HepG2 (cell line): ENCODE measurements at regions not wholly inside any gene's neighbourhood (a gene's known extent, or its start where the extent isn't known, plus 50 kb on each side); places are given as distances from the start of the nearest gene placed in this dataset.

Source experiments
- ATAC-seq: fragments of 200-7000 bp; cut with Tn5 transposase; 3 replicates; pipeline ENCODE4 v1.9.1; 2020; ENCODE audit warnings: mild to moderate bottlenecking, moderate library complexity
- BruUV-seq: library from RNA; stranded (reverse); fragments of 400-500 nt; replicated peaks from 2 replicates; lab custom pipeline; 2021; lab: Mats Ljungman, UMichigan
- CTCF ChIA-PET: fragments of 300-600 bp; formaldehyde crosslinking; extraction: SDS; loops from one replicate; lab custom pipeline; 2021; ENCODE audit warnings: low total read pairs, inconsistent platforms, low intra/inter-chr PET ratio; lab: Yijun Ruan, JAX
- POLR2A ChIA-PET: fragments of 350-600 bp; sonication (Branson Sonifier 250); formaldehyde crosslinking; loops from one replicate; lab custom pipeline; 2020; ENCODE audit warnings: antibody characterized with exemption, inconsistent platforms; lab: Yijun Ruan, JAX
- DNase-seq: peaks from one replicate; pipeline ENCODE4 v3.0.0-alpha.2; 2015; ENCODE audit warnings: low spot score
- FAIRE-seq: peaks from 3 replicates; lab custom pipeline; 2011; peaks lifted over from hg19 to GRCh38; lab: Jason Lieb, UNC
- H2AFZ ChIP-seq: one replicate; pipeline ENCODE4 v1.6.1; 2011; ENCODE audit warnings: low read length, inconsistent platforms
- H3K27ac ChIP-seq: fragments of 300-600 bp; 3 replicates; pipeline ENCODE4 v1.8.0; 2011; ENCODE audit warnings: mixed run types, mild to moderate bottlenecking, mixed read lengths, low read length, inconsistent platforms; ENCODE audit not compliant: insufficient read depth; ENCODE audit errors: extremely low read length
- H3K27me3 ChIP-seq, 2 experiments: fragments of 200-600 bp in 1 of 2; 2 replicates in 1 of 2; 3 replicates in 1 of 2; pipeline versions ENCODE4 v1.6.0 to v1.8.0; 2011; ENCODE audit warnings: low read length in 2 of 2, mild to moderate bottlenecking in 2 of 2, moderate library complexity in 2 of 2, inconsistent platforms in 1 of 2; ENCODE audit not compliant: insufficient read depth in 2 of 2, control insufficient read depth in 1 of 2
- H3K36me3 ChIP-seq, 2 experiments: fragments of 200-600 bp in 1 of 2; replicated peaks in 1 of 2; 2 replicates in 1 of 2; 3 replicates in 1 of 2; pipeline versions ENCODE4 v1.5.1 to v1.8.0; 2011; ENCODE audit warnings: low read length in 2 of 2, inconsistent platforms in 1 of 2; ENCODE audit not compliant: insufficient read depth in 2 of 2, control insufficient read depth in 1 of 2
- H3K4me1 ChIP-seq: 2 replicates; pipeline ENCODE4 v1.5.1; 2012; ENCODE audit warnings: low read length, inconsistent platforms; ENCODE audit not compliant: insufficient read depth
- H3K4me2 ChIP-seq: 2 replicates; pipeline ENCODE4 v1.6.0; 2011; ENCODE audit warnings: low read depth, low read length, inconsistent platforms
- H3K4me3 ChIP-seq, 3 experiments: fragments of 200-600 bp in 1 of 3; sonication (generic), shearing (Covaris generic) in 1 of 3; replicated peaks in 1 of 3; 2 replicates each; pipeline ENCODE4 v1.5.1; 2011 to 2016; ENCODE audit warnings: low read length in 3 of 3, inconsistent platforms in 2 of 3, low read depth in 2 of 3, mild to moderate bottlenecking in 2 of 3, control low read depth in 1 of 3, mixed read lengths in 1 of 3; ENCODE audit not compliant: insufficient read depth in 1 of 3
- H3K79me2 ChIP-seq: one replicate; pipeline ENCODE4 v1.6.1; 2011; ENCODE audit warnings: low read length, inconsistent platforms; ENCODE audit not compliant: insufficient read depth
- H3K9ac ChIP-seq: 2 replicates; pipeline ENCODE4 v1.6.0; 2011; ENCODE audit warnings: mild to moderate bottlenecking, low read depth, low read length, inconsistent platforms; ENCODE audit not compliant: insufficient read depth
- H3K9me3 ChIP-seq: 2 replicates; pipeline ENCODE4 v1.5.1; 2012; ENCODE audit warnings: mild to moderate bottlenecking, low read length
- H4K20me1 ChIP-seq: 2 replicates; pipeline ENCODE4 v1.6.0; 2011; ENCODE audit warnings: inconsistent platforms, mild to moderate bottlenecking, low read length, moderate library complexity; ENCODE audit not compliant: insufficient read depth
- ATF4 ChIP-seq, 2 experiments: fragments of 450-650 bp in 1 of 2; sonication (generic) in 1 of 2; formaldehyde crosslinking; IDR thresholded peaks; 2 replicates each; pipeline versions ENCODE4 v1.5.0 to v1.8.0; 2020 to 2022; ENCODE audit warnings: mild to moderate bottlenecking in 1 of 2, missing genetic modification reagents in 1 of 2
- CHCHD3 ChIP-seq: sonication (generic); formaldehyde crosslinking; IDR thresholded peaks from 2 replicates; pipeline ENCODE4 v1.8.0; 2022; ENCODE audit warnings: mild to moderate bottlenecking, missing genetic modification reagents, moderate library complexity
- ELF1 ChIP-seq: sonication (generic); formaldehyde crosslinking; IDR thresholded peaks from 2 replicates; pipeline ENCODE4 v1.4.0; 2020; ENCODE audit warnings: missing genetic modification reagents
- FIP1L1 ChIP-seq: fragments of 200-400 bp; formaldehyde crosslinking; IDR thresholded peaks from 2 replicates; pipeline ENCODE4 v1.6.1; 2018; ENCODE audit warnings: low read depth, mild to moderate bottlenecking, low read length, moderate library complexity, borderline replicate concordance; ENCODE audit not compliant: insufficient read depth
- FOSL1 ChIP-seq: sonication (generic); formaldehyde crosslinking; IDR thresholded peaks from 2 replicates; pipeline ENCODE4 v1.9.0; 2021; ENCODE audit warnings: missing genetic modification reagents, borderline replicate concordance
- FOXO4 ChIP-seq: sonication (generic); formaldehyde crosslinking; conservative IDR thresholded peaks from 2 replicates; pipeline ENCODE4 v1.8.1; 2023; ENCODE audit warnings: missing genetic modification reagents
- KAT2B ChIP-seq: fragments of 150-350 bp; IDR thresholded peaks from 2 replicates; pipeline ENCODE4 v1.6.1; 2014; ENCODE audit warnings: low read depth, low read length, borderline replicate concordance
- MAF1 ChIP-seq: sonication (generic); formaldehyde crosslinking; IDR thresholded peaks from 2 replicates; pipeline ENCODE4 v1.5.0; 2020; ENCODE audit warnings: missing genetic modification reagents, borderline replicate concordance
- SOX13 ChIP-seq, 3 experiments: fragments of 450-650 bp in 1 of 3; sonication (generic) in 1 of 3; formaldehyde crosslinking in 1 of 3; IDR thresholded peaks in 2 of 3; conservative IDR thresholded peaks in 1 of 3; 2 replicates each; pipeline versions ENCODE4 v1.5.0 to v1.6.1; 2016 to 2020; ENCODE audit warnings: antibody characterized with exemption in 1 of 3, mild to moderate bottlenecking in 1 of 3, missing compliant biosample characterization in 1 of 3, missing genetic modification reagents in 1 of 3, moderate library complexity in 1 of 3
- SYNCRIP ChIP-seq: fragments of 200-400 bp; formaldehyde crosslinking; IDR thresholded peaks from 2 replicates; pipeline ENCODE4 v1.6.1; 2018; ENCODE audit warnings: mild to moderate bottlenecking, low read depth, low read length; ENCODE audit not compliant: insufficient read depth
- U2AF1 ChIP-seq: fragments of 200-400 bp; formaldehyde crosslinking; optimal IDR thresholded peaks from 2 replicates; pipeline ENCODE3; 2017; ENCODE audit warnings: mild to moderate bottlenecking, low read depth, low read length
- WIZ ChIP-seq: sonication (generic); formaldehyde crosslinking; IDR thresholded peaks from 2 replicates; pipeline ENCODE4 v1.5.1; 2020; ENCODE audit warnings: mild to moderate bottlenecking, missing genetic modification reagents
- ZBTB21 ChIP-seq: sonication (generic); formaldehyde crosslinking; IDR thresholded peaks from 2 replicates; pipeline ENCODE4 v1.4.0; 2020; ENCODE audit warnings: missing genetic modification reagents
- ZNF142 ChIP-seq: sonication (generic); formaldehyde crosslinking; IDR thresholded peaks from 2 replicates; pipeline ENCODE4 v1.4.0; 2020; ENCODE audit warnings: missing genetic modification reagents
- ZNF264 ChIP-seq: sonication (generic); formaldehyde crosslinking; IDR thresholded peaks from 2 replicates; pipeline ENCODE4 v1.4.0; 2020; ENCODE audit warnings: missing genetic modification reagents
- ZNF619 ChIP-seq: sonication (generic); formaldehyde crosslinking; IDR thresholded peaks from 2 replicates; pipeline ENCODE4 v1.4.0; 2020; ENCODE audit warnings: mild to moderate bottlenecking, missing genetic modification reagents
- WGBS: methylation state at CpG from one replicate; pipeline ENCODE4 v1.1.6; 2017; ENCODE audit warnings: low lambda C conversion rate; 5-methylcytosine and 5-hydroxymethylcytosine counted together
- in situ Hi-C: cut with HindIII; loops from 2 replicates; pipeline ENCODE4 v1.10.0; 2017; ENCODE audit warnings: low pct_unique_long_range_greater_than_20kb; ENCODE audit not compliant: extremely low pct_ligation_motif_present
- intact Hi-C: fragments of 100-400 bp; cut with micrococcal nuclease; formaldehyde crosslinking; loops from one replicate; pipeline ENCODE4 v1.10.0; 2022; ENCODE audit not compliant: unreplicated experiment

GRCh38 chr9:89896806-89897340, 292.1 kb downstream of the GADD45G start:
- TF ChIP-seq FOXO4 (CRISPR knock-in tag) (no peak), FIP1L1 (no peak), CHCHD3 (CRISPR knock-in tag) (no peak), ATF4 (CRISPR knock-in tag; IDR thresholded peaks at IDR 0.05) (no peak), ELF1 (CRISPR knock-in tag) (no peak), U2AF1 (no peak), FOSL1 (CRISPR knock-in tag) (no peak), WIZ (no peak), KAT2B (no peak), ZBTB21 (no peak), SYNCRIP (no peak), ZNF264 (CRISPR knock-in tag) (no peak), MAF1 (CRISPR knock-in tag) (no peak), SOX13 (IDR thresholded peaks at IDR 0.05) (no peak), SOX13 (CRISPR knock-in tag; conservative IDR thresholded peaks at IDR 0.05 in 1 of 2, IDR thresholded peaks at IDR 0.05 in 1 of 2) (no peak), ZNF619 (CRISPR knock-in tag) (no peak), ZNF142 (CRISPR knock-in tag) (no peak)
- 0% methylated on average over 5 of the region's 5 CpGs for WGBS
- Histone ChIP-seq H3K36me3 (no peaks in the 10 kb centered on the region), H3K27ac (no peak overlapping the region), H3K4me1 (no peaks in the 10 kb centered on the region), H3K9me3 (no peaks in the 10 kb centered on the region), H2AFZ (no peak overlapping the region), H3K79me2 (no peaks in the 10 kb centered on the region), H3K27me3 (0 out of 5 replicates have a peak, but pooled peaks cover 0 to 2% of the 10 kb centered on the region in 2 experiments), H3K4me2 (no peak overlapping the region), H3K4me3 (no peak overlapping the region), H4K20me1 (no peaks in the 10 kb centered on the region), H3K9ac (no peak overlapping the region)
- POLR2A ChIA-PET = no interaction called here
- intact Hi-C loops (no loop called here), in situ Hi-C loops (no loop called here)
- no TSS peak for BruUV-seq
- DNase-seq (no peak), ATAC-seq (no peak), FAIRE-seq (no peak)
- CTCF ChIA-PET = no interaction called here
